NCI-H226 (cell line): ENCODE measurements at regions not wholly inside any gene's neighbourhood (a gene's known extent, or its start where the extent isn't known, plus 50 kb on each side); places are given as distances from the start of the nearest gene placed in this dataset.
"Not testable (repeated sequence)": the region's sequence is repeated elsewhere in the genome, so short reads cannot be mapped to it uniquely, and the experiment has no call there.

ENCODE experiments used
- DNase-seq: peaks from one replicate; pipeline ENCODE4 v3.0.0-alpha.2; 2015

GRCh38 chr1:157367091-157367739 is 185.1 kb downstream of the FCRL5 start:
- DNase-seq = no peak

- no peak for DNase-seq
Measured at GRCh38 chr1:157364612-157365011, 187.7 kb downstream of the FCRL5 start.

DNA sequence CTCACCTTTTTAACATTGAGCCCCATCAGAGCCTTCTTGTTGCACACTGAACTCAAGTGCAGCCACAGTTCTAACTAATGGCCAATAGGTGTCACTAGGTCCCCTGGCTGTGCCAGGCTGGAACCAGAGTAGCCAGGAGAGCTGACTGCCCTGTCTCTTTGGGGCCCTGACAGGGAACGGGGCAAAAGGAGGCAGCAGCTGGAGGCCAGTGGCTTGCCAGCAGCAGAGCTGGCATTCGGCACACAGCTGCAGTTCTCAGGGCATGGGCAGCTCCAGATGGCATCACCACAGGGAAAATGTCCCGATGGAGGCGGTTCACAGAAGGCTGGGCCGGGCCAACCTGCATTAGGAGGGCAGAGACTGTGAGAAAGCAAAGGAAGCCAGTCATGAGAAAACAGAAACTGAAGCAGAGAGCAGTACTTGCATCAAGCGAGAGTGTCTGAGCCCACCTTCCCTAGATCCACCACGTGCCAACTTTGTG is 188.6 kb downstream of the FCRL5 start:
- DNase-seq = peak; percentile 32

DNA sequence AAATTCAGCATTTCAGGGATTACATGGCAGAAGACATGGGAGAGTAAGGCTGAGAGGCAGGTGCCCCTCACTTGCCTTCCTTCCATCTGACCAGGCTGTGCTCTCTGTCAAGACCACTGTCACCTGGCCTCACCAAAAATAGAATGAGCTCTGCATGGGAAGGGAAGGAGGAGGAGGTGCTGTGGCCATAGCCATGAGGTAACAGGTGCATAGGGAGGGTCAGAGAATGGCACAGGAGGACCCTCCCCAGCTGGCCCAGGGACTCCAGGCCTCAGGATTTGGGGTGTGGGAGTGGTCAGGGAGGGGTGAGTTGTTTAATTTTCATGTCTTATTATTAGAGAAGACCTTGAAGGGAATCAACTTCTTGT is 192.3 kb downstream of the FCRL5 start:
- no peak for DNase-seq

GRCh38 chr1:157359314-157360022 is 192.8 kb downstream of the FCRL5 start:
- no peak for DNase-seq

- DNase-seq = no peak
Measured at GRCh38 chr1:157357111-157357510, 195.2 kb downstream of the FCRL5 start.

GRCh38 chr1:157356601-157357000 is 195.7 kb downstream of the FCRL5 start:
- no peak for DNase-seq

GRCh38 chr1:157353546-157353945 is 198.8 kb downstream of the FCRL5 start:
- DNase-seq = no peak

- no peak for DNase-seq
Measured at GRCh38 chr1:157352817-157353408, 199.4 kb downstream of the FCRL5 start.

GRCh38 chr1:157352216-157352615 is 200.1 kb downstream of the FCRL5 start:
- no peak for DNase-seq

DNA sequence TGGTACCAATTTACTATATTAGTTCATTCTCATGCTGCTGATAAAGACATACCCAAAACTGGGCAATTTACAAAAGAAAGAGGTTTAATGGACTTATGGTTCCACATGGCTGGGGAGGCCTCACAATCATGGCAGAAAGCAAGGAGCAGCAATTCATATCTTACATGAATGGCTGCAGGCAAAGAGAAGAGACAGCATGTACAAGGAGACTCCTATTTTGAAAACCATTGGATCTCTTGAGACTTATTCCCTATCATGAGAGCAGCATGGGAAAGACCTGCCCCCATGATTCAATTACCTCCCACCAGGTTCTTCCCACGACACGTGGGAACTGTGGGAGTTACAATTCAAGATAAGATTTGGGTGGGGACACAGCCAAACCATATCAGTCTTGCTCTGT is 200.5 kb downstream of the FCRL5 start:
- DNase-seq = not testable (repeated sequence)

DNA sequence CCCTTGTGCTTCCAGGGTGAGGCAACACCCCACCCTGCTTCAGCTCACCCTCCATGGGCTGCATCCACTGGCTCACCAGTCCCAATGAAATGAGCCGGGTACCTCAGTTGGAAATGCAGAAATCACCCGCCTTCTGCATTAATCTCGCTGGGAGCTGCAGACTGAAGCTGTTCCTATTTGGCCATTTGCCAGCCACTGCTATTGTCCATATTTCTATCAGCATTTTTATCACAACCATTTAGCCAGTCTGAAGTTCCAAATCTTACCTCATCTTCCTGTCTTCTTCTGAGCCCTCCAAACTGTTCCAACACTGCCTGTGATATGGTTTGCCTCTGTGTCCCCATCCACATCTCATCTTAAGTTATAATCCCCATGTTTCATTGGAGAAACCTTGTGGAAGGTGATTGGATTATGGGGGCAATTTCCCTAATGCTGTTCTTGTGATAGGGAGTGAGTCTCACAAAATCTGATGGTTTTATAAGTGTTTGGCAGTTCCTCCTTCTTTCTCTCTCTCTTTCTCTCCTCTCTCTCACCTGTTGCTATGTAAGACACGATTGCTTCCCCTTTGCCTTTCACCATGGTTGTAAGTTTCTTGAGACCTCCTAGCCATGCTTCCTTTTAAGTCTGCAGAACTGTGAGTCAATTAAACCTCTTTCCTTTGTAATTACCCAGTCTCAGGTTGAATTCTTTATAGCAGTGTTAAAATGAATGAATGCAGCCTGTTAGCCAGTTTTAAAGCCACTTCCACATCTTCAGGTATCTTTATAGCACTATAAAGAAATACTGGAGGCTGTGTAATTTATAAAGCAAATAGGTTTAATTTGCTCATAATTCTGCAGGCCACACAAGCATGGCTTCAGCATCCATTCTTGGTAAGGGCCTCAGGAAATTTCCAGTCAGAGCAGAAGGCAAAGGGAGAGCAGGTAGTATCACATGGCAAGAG is 203.5 kb downstream of the FCRL5 start:
- no peak for DNase-seq

DNA sequence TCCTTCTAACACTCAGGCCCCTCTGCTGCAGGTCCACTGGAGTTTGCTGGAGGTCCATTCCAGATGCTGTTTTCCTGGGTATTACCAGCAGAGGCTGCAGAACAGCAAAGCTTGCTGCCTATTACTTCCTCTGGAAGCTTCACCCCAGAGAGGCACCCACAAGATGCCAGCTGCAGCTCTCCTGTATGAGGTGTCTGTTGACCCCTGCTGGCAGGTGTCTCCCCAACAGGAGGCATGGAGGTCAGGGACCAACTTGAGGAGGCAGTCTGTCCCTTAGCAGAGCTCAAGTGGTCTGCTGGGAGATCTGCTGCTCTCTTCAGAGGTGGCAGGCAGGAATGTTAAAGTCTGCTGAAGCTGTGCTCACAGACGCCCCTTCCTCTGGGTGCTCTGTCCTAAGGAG is 204.8 kb downstream of the FCRL5 start:
- DNase-seq = no peak

DNA sequence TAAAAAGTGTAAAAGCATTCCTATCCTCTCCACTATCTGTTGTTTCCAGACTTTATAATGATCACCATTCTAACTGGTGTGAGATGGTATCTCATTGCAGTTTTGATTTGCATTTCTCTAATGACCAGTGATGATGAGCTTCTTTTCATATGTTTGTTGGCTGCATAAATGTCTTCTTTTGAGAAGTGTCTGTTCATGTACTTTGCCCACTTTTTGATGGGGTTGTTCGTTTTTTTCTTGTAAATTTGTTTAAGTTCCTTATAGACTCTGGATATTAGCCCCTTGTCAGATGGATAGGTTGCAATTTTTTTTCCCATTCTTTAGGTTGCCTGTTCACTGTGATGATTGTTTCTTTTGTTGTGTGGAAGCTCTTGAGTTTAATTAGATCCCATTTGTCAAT is 199.6 kb upstream of the ETV3 start:
- DNase-seq = not testable (repeated sequence)

DNA sequence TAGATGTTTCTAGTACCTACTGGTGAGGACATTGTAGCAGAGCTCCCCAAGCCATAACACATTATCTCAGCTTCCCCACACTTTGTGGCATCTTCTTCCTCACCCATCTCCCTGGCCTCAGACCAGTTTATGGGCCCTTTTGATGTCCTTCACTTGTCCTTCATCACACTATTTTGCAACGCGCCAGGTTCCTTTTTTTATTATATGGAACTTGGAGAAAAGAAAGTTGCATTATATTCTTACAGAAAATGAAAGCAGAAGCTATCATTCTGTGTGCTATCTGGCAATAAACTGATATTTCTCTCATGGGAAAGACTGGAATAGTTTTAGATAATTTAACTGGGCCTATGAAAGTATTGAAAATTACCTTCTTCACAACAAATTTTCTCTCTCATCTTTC is 196.9 kb upstream of the ETV3 start:
- no peak for DNase-seq

GRCh38 chr1:157334041-157334440 is 195.8 kb upstream of the ETV3 start:
- no peak for DNase-seq

GRCh38 chr1:157330177-157330576 is 192.0 kb upstream of the ETV3 start:
- not testable (repeated sequence) for DNase-seq

GRCh38 chr1:157328120-157328519 is 189.9 kb upstream of the ETV3 start:
- DNase-seq = not testable (repeated sequence)

DNA sequence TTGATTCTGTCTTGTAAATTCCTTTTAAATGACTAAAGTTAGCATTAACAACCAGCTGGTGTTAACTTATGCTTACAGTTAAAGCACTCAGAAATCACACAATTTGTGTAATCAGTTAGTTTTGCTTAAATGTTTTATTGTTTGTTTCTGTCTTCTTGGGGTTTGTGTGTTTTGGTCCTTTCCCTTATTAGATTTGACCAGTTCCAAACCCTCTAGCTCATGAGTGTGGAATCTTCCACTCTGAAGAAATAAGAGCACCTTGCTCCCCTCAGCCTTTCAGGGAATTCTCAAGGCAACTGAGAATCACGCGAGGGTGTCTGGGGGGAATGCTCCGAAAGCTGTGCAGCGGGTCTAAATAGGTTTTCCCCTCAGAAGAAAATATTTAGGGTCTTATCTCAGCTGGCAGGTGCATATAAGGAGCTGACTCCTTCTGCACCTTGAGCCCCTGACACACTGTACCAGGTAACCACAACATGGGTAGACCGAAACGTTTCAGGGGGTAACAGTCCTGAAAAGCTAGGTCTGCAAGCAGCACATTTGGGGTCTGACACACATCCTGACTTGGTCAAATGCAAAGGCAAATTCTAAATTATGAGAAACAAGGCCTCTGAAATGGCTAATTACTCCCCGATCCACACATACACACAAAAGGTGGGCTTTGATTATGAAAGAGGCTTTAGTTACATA is 188.1 kb upstream of the ETV3 start:
- DNase-seq = no peak

- no peak for DNase-seq
Measured at GRCh38 chr1:157325220-157325619, 187.0 kb upstream of the ETV3 start.

DNA sequence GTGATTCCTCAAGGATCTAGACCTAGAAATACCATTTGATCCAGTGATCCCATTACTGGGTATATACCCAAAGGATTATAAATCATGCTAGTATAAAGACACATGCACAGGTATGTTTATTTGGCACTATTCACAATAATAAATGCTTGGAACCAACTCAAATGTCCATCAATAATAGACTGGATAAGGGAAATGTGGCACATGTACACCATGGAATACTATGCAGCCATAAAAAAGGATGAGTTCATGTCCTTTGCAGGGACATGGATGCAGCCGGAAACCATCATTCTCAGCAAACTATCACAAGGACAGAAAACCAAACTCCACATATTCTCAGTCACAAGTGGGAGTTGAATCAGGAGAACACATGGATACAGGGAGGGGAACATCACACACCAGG is 183.8 kb upstream of the ETV3 start:
- not testable (repeated sequence) for DNase-seq

- no peak for DNase-seq
Measured at GRCh38 chr1:157319567-157319966, 181.4 kb upstream of the ETV3 start.
